GM23338 (cell line): ENCODE measurements at regions not wholly inside any gene's neighbourhood (a gene's known extent, or its start where the extent isn't known, plus 50 kb on each side); places are given as distances from the start of the nearest gene placed in this dataset.

ENCODE experiments used
- ATAC-seq: fragments of 200-7000 bp; cut with Tn5 transposase; 3 replicates; pipeline ENCODE4 v1.9.1; 2020
- DNase-seq: peaks from one replicate; pipeline ENCODE4 v3.0.0-alpha.2; 2015; ENCODE audit warnings: low spot score
- H2AFZ ChIP-seq: fragments of 200-600 bp; sonication (generic); 2 replicates; pipeline ENCODE4 v1.8.0; 2016; ENCODE audit warnings: antibody characterized with exemption, mild to moderate bottlenecking, moderate library complexity
- H3F3A ChIP-seq: fragments of 200-600 bp; sonication (generic); replicated peaks from 2 replicates; pipeline ENCODE4 v1.8.0; 2017; ENCODE audit warnings: antibody characterized with exemption, mixed run types, low read depth
- H3K27ac ChIP-seq: fragments of 200-600 bp; sonication (generic); 2 replicates; pipeline ENCODE4 v1.6.1; 2016; ENCODE audit warnings: low read depth
- H3K27me3 ChIP-seq: fragments of 200-600 bp; sonication (generic); 2 replicates; pipeline ENCODE4 v1.8.0; 2016; ENCODE audit warnings: mild to moderate bottlenecking, mixed run types, moderate library complexity; ENCODE audit not compliant: insufficient read depth
- H3K36me3 ChIP-seq: fragments of 200-600 bp; sonication (generic); 2 replicates; pipeline ENCODE4 v1.8.0; 2016; ENCODE audit warnings: mild to moderate bottlenecking; ENCODE audit not compliant: insufficient read depth
- H3K4me1 ChIP-seq: fragments of 200-600 bp; sonication (generic); 2 replicates; pipeline ENCODE4 v1.8.0; 2016; ENCODE audit warnings: mild to moderate bottlenecking, moderate library complexity; ENCODE audit not compliant: insufficient read depth
- H3K4me2 ChIP-seq: fragments of 200-600 bp; sonication (generic); 2 replicates; pipeline ENCODE4 v1.7.1; 2017; ENCODE audit warnings: mixed run types
- H3K4me3 ChIP-seq: fragments of 200-600 bp; sonication (generic); 2 replicates; pipeline ENCODE4 v1.6.1; 2016; ENCODE audit warnings: mixed run types
- H3K79me2 ChIP-seq: fragments of 200-600 bp; sonication (generic); replicated peaks from 2 replicates; pipeline ENCODE4 v1.8.0; 2017; ENCODE audit warnings: mild to moderate bottlenecking; ENCODE audit not compliant: insufficient read depth
- H3K9me2 ChIP-seq: fragments of 200-600 bp; sonication (generic); 2 replicates; pipeline ENCODE4 v1.8.0; 2017; ENCODE audit not compliant: insufficient read depth
- H4K20me1 ChIP-seq: fragments of 200-600 bp; sonication (generic); replicated peaks from 2 replicates; pipeline ENCODE4 v1.8.0; 2017; ENCODE audit warnings: mild to moderate bottlenecking; ENCODE audit not compliant: insufficient read depth
- H3K27ac Mint-ChIP-seq: 2 replicates; pipeline ENCODE4 v1.8.0; 2020; ENCODE audit warnings: inconsistent platforms, mild to moderate bottlenecking, moderate library complexity, mixed read lengths
- H3K27me3 Mint-ChIP-seq: 3 replicates; pipeline ENCODE4 v1.8.0; 2022; ENCODE audit warnings: low read depth, mild to moderate bottlenecking, moderate library complexity, mixed read lengths, inconsistent platforms; ENCODE audit not compliant: insufficient read depth, poor library complexity
- H3K36me3 Mint-ChIP-seq: 3 replicates; pipeline ENCODE4 v1.8.0; 2021; ENCODE audit warnings: low read depth, mild to moderate bottlenecking, inconsistent platforms, moderate library complexity, mixed read lengths
- H3K4me1 Mint-ChIP-seq: 3 replicates; pipeline ENCODE4 v1.8.0; 2020; ENCODE audit warnings: mild to moderate bottlenecking, inconsistent platforms, mixed read lengths
- H3K4me3 Mint-ChIP-seq: 3 replicates; pipeline ENCODE4 v1.8.0; 2021; ENCODE audit warnings: moderate library complexity, mild to moderate bottlenecking, inconsistent platforms, mixed read lengths
- H3K9me3 Mint-ChIP-seq: 3 replicates; pipeline ENCODE4 v1.8.0; 2020; ENCODE audit warnings: moderate library complexity, mild to moderate bottlenecking, inconsistent platforms, mixed read lengths
- CREB1 ChIP-seq: fragments of 250-450 bp; sonication (Bioruptor Pico); IDR thresholded peaks from 2 replicates; pipeline ENCODE4 v1.5.0; 2020; ENCODE audit warnings: low read depth, mild to moderate bottlenecking, moderate library complexity
- CTCF ChIP-seq, 2 experiments: fragments of 200-600 bp in 1 of 2; sonication (generic) in 1 of 2; conservative IDR thresholded peaks; 2 replicates each; pipeline versions ENCODE4 v1.5.1 to v1.6.1; 2016 to 2017; ENCODE audit warnings: antibody characterized with exemption in 2 of 2, low read depth in 2 of 2, mild to moderate bottlenecking in 2 of 2, moderate library complexity in 1 of 2
- EZH2 ChIP-seq: fragments of 200-600 bp; sonication (generic); IDR thresholded peaks from one replicate; pipeline ENCODE4 v1.8.0; 2017; ENCODE audit warnings: antibody characterized with exemption, mild to moderate bottlenecking, low read depth; ENCODE audit not compliant: unreplicated experiment
- JUNB ChIP-seq: IDR thresholded peaks from one replicate; pipeline ENCODE4 v1.6.1; 2016; ENCODE audit warnings: antibody characterized with exemption; ENCODE audit not compliant: unreplicated experiment
- NANOG ChIP-seq: IDR thresholded peaks from 2 replicates; pipeline ENCODE4 v1.6.1; 2016; ENCODE audit warnings: antibody characterized with exemption, borderline replicate concordance
- POLR2AphosphoS5 ChIP-seq: IDR thresholded peaks from 2 replicates; pipeline ENCODE4 v1.6.1; 2016; ENCODE audit warnings: antibody characterized with exemption, low read depth
- REST ChIP-seq: IDR thresholded peaks from one replicate; pipeline ENCODE4 v1.6.1; 2018; ENCODE audit warnings: antibody characterized with exemption; ENCODE audit not compliant: unreplicated experiment
- ZNF114 ChIP-seq: fragments of 250-450 bp; sonication (Bioruptor Pico); IDR thresholded peaks from 2 replicates; pipeline ENCODE4 v1.5.0; 2020; ENCODE audit warnings: mild to moderate bottlenecking, moderate library complexity
- ZNF331 ChIP-seq: fragments of 250-450 bp; sonication (Bioruptor Pico); IDR thresholded peaks from 2 replicates; pipeline ENCODE4 v1.5.0; 2020; ENCODE audit warnings: low read depth, mild to moderate bottlenecking, moderate library complexity
- ZNF462 ChIP-seq: fragments of 250-450 bp; sonication (Bioruptor Pico); IDR thresholded peaks from 2 replicates; pipeline ENCODE4 v1.5.0; 2020; ENCODE audit warnings: mild to moderate bottlenecking, moderate library complexity
- TF ChIP-seq, protein P1 (sequence below): IDR thresholded peaks from 2 replicates; pipeline ENCODE4 v1.6.1; 2016; ENCODE audit warnings: antibody characterized with exemption

DNA sequence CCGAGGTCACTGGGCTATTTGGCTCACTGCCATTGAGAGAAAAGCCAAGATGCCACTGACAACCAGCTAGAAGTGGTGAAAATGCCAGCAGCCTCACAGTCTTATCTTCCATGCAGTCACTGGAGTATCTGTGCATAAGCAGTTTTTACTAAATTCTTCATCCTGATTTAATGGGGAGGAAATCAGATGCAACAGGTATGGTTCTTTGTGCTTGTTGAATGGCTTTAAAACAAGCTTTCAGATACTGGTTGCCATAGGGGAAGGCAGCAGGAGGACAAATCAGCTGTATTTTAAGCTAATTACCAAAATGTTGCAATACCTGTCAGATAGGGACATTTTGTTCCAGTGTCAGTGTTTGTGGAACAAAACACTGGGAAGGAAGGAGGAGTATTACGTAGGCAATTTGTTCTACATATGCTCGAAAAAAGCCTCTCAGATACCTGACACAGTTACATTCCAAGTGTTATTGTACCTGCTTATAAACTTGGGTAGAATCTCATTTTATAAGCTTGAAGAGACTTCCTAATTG lies 54.1 kb upstream of the ARHGAP5 start:
- Histone ChIP-seq H3K9me2 (peaks cover 7% of the 10 kb centered on the region; the same call in 1 of the 2 replicates), H3K4me2 (no peak overlapping the region), H3K27me3 (no peaks in the 10 kb centered on the region), H4K20me1 (no peaks in the 10 kb centered on the region), H3K79me2 (no peaks in the 10 kb centered on the region), H3K4me1 (0 out of 2 replicates have a peak, but pooled peaks cover 5% of the 10 kb centered on the region), H2AFZ (peak overlapping the region; percentile 23; the same call in 1 of the 2 replicates), H3F3A (no peaks in the 10 kb centered on the region), H3K36me3 (no peaks in the 10 kb centered on the region; the same call in 1 of the 2 replicates), H3K27ac (no peak overlapping the region), H3K4me3 (no peak overlapping the region)
- Mint-ChIP-seq H3K27ac (no peak overlapping the region), H3K9me3 (peaks cover 12% of the 10 kb centered on the region), H3K36me3 (peaks cover 13% of the 10 kb centered on the region; the same call in 2 of the 3 replicates), H3K4me3 (no peak overlapping the region), H3K27me3 (peaks cover 3% of the 10 kb centered on the region), H3K4me1 (0 out of 3 replicates have a peak, but pooled peaks cover 3% of the 10 kb centered on the region)
- DNase-seq (no peak), ATAC-seq (no peak)
- TF ChIP-seq CTCF (conservative IDR thresholded peaks at IDR 0.05; ENCODE audit: low read depth in 2 of 2), result no peak
- TF ChIP-seq EZH2, result no peak
- no peak for TF ChIP-seq NANOG
- no peak for TF ChIP-seq REST
- TF ChIP-seq POLR2AphosphoS5, result no peak
- no peak for TF ChIP-seq ZNF114 (CRISPR knock-in tag)
- TF ChIP-seq ZNF331 (CRISPR knock-in tag), result no peak
- TF ChIP-seq ZNF462 (CRISPR knock-in tag), result no peak
- TF ChIP-seq, protein P1, sequence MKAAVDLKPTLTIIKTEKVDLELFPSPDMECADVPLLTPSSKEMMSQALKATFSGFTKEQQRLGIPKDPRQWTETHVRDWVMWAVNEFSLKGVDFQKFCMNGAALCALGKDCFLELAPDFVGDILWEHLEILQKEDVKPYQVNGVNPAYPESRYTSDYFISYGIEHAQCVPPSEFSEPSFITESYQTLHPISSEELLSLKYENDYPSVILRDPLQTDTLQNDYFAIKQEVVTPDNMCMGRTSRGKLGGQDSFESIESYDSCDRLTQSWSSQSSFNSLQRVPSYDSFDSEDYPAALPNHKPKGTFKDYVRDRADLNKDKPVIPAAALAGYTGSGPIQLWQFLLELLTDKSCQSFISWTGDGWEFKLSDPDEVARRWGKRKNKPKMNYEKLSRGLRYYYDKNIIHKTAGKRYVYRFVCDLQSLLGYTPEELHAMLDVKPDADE, result no peak
- no peak for TF ChIP-seq JUNB
- no peak for TF ChIP-seq CREB1
